ENCODE measurements at regions not wholly inside any gene's neighbourhood (a gene's known extent, or its start where the extent isn't known, plus 50 kb on each side); places are given as distances from the start of the nearest gene placed in this dataset.

DNA sequence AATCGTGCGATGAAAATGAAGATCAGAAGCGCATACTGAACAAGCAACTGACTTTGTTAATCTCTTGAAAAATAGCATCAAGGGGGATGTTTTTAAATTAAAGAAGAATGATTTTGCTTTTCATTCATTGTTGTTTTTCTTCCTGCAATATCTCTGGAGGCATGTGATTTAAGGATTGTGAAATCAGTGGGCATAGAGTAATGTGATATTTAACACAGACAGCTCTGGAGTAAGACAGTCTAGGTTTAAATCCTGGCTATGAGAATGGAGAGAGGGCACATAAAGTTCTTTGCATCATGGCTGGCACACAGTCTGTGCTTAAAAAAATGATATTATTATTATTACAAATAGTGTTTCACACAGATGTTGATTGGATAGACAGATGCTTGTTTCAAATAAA lies 243.1 kb upstream of the NBEA start:
- no peak for DNase-seq (ENCODE audit: extremely low read depth, insufficient read length)
- no peak overlapping the region for H3K4me3 ChIP-seq (replicated peaks; ENCODE audit: low read depth, low read length)
- no peaks in the 10 kb centered on the region for H3K36me3 ChIP-seq (ENCODE audit: control insufficient read depth, insufficient read depth, low read length)
- TF ChIP-seq, protein P1, sequence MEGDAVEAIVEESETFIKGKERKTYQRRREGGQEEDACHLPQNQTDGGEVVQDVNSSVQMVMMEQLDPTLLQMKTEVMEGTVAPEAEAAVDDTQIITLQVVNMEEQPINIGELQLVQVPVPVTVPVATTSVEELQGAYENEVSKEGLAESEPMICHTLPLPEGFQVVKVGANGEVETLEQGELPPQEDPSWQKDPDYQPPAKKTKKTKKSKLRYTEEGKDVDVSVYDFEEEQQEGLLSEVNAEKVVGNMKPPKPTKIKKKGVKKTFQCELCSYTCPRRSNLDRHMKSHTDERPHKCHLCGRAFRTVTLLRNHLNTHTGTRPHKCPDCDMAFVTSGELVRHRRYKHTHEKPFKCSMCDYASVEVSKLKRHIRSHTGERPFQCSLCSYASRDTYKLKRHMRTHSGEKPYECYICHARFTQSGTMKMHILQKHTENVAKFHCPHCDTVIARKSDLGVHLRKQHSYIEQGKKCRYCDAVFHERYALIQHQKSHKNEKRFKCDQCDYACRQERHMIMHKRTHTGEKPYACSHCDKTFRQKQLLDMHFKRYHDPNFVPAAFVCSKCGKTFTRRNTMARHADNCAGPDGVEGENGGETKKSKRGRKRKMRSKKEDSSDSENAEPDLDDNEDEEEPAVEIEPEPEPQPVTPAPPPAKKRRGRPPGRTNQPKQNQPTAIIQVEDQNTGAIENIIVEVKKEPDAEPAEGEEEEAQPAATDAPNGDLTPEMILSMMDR (IDR thresholded peaks at IDR 0.05; ENCODE audit: insufficient read depth, low read length, poor library complexity, severe bottlenecking), result no peak
- no peaks in the 10 kb centered on the region for H3K27me3 ChIP-seq (replicated peaks; ENCODE audit: control insufficient read depth, insufficient read depth, low read length)

- Histone ChIP-seq H3K27me3 (replicated peaks; ENCODE audit: control insufficient read depth, insufficient read depth, low read length) (no peaks in the 10 kb centered on the region), H3K4me3 (replicated peaks; ENCODE audit: low read depth, low read length) (no peak overlapping the region), H3K36me3 (ENCODE audit: control insufficient read depth, insufficient read depth, low read length) (no peaks in the 10 kb centered on the region)
- TF ChIP-seq, protein P1 (IDR thresholded peaks at IDR 0.05; ENCODE audit: insufficient read depth, low read length, poor library complexity, severe bottlenecking), result no peak
- DNase-seq (ENCODE audit: extremely low read depth, insufficient read length), result no peak
Measured at GRCh38 chr13:34700155-34700554, 241.9 kb upstream of the NBEA start.

GRCh38 chr13:34701919-34702318 lies 240.2 kb upstream of the NBEA start:
- H3K36me3 ChIP-seq (ENCODE audit: control insufficient read depth, insufficient read depth, low read length), result no peaks in the 10 kb centered on the region
- TF ChIP-seq, protein P1 (IDR thresholded peaks at IDR 0.05; ENCODE audit: insufficient read depth, low read length, poor library complexity, severe bottlenecking), result no peak
- DNase-seq (ENCODE audit: extremely low read depth, insufficient read length), result no peak
- no peaks in the 10 kb centered on the region for H3K27me3 ChIP-seq (replicated peaks; ENCODE audit: control insufficient read depth, insufficient read depth, low read length)
- no peak overlapping the region for H3K4me3 ChIP-seq (replicated peaks; ENCODE audit: low read depth, low read length)

GRCh38 chr13:34708566-34709313 lies 233.3 kb upstream of the NBEA start:
- Histone ChIP-seq H3K4me3 (replicated peaks; ENCODE audit: low read depth, low read length) (no peak overlapping the region), H3K27me3 (replicated peaks; ENCODE audit: control insufficient read depth, insufficient read depth, low read length) (no peaks in the 10 kb centered on the region), H3K36me3 (ENCODE audit: control insufficient read depth, insufficient read depth, low read length) (no peaks in the 10 kb centered on the region)
- TF ChIP-seq, protein P1 (IDR thresholded peaks at IDR 0.05; ENCODE audit: insufficient read depth, low read length, poor library complexity, severe bottlenecking), result no peak
- no peak for DNase-seq (ENCODE audit: extremely low read depth, insufficient read length)

DNA sequence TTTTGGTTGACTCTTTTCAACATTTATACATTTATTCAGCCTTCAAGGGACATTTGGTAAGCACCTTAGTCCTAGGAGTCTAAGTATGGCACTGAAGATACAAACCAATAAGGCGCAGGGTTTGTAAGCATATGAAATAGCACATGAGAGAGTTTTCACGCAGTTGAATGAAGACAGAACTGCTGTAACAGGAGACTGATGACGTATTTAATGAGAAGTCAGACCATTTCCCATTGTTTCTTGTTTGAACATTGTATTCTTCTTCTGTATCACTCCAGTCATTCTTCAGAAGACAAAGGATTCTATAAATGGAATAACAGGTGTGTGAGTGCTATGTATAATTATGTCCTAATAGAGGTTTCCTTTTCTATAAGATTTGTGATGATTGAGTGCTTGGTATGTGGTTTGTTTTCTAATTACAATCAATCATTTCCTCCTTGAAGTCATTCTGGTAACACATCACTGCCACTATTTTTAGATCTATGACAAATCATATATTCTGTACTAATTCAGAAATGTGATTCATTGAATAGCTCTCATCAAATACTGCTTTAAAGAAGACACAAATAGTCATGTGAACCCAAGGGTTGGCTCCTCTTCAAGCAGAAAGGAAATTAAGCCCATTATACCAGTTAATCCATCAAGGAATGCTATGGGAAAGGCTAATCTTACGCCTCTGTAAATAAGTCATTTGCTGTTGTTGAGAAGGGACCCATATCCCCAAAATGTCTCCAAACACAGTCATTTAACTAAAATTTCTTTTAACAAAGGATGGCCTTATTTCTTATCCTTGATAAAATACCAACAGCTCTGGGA lies 222.8 kb upstream of the NBEA start:
- Histone ChIP-seq H3K36me3 (ENCODE audit: control insufficient read depth, insufficient read depth, low read length) (no peaks in the 10 kb centered on the region), H3K27me3 (replicated peaks; ENCODE audit: control insufficient read depth, insufficient read depth, low read length) (no peaks in the 10 kb centered on the region), H3K4me3 (replicated peaks; ENCODE audit: low read depth, low read length) (no peak overlapping the region)
- no peak for DNase-seq (ENCODE audit: extremely low read depth, insufficient read length)
- TF ChIP-seq, protein P1 (IDR thresholded peaks at IDR 0.05; ENCODE audit: insufficient read depth, low read length, poor library complexity, severe bottlenecking), result no peak
